ENCODE measurements at regions not wholly inside any gene's neighbourhood (a gene's known extent, or its start where the extent isn't known, plus 50 kb on each side); places are given as distances from the start of the nearest gene placed in this dataset.

DNA sequence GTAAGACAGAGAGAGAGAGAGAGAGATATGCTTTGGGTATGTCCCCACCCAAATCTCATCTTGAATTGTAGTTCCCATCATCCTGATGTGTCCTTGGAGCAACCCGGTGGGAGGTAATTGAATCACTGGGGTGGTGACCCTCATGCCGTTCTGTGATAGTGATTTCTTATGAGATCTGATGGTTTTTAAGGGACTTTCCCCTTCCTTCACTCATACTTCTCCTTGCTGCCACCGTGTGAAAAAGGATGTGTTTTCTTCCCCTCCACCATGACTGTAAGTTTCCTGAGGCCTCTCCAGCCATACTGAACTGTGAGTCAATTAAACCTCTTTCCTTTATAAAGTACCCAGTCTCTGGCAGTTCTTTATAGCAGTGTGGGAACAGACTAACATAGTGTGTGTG is 60.3 kb downstream of the EOMES start:
- H3K9me3 Mint-ChIP-seq: peaks cover 0 to 2% (median 0%) of the 10 kb centered on the region in 7 donors
- no peaks in the 10 kb centered on the region for H3K36me3 Mint-ChIP-seq
- Histone ChIP-seq H3K27me3 (ENCODE audit: control insufficient read depth, insufficient read depth, low read length) (no peaks in the 10 kb centered on the region), H3K4me3 (ENCODE audit: low read depth, low read length) (no peak overlapping the region), H3K36me3 (ENCODE audit: control insufficient read depth, insufficient read depth, low read length) (no peaks in the 10 kb centered on the region), H3K4me1 (ENCODE audit: control insufficient read depth, insufficient read depth, low read length, poor library complexity, severe bottlenecking) (no peaks in the 10 kb centered on the region), H3K9me3 (ENCODE audit: control insufficient read depth in 2 of 2, low read length in 2 of 2) (no peaks in the 10 kb centered on the region), H3K27ac (ENCODE audit: insufficient read depth, low read length, poor library complexity, severe bottlenecking) (no peak overlapping the region)
- no peak overlapping the region for H3K4me3 Mint-ChIP-seq
- no peak for DNase-seq
- H3K4me1 Mint-ChIP-seq: peaks cover 6 to 12% (median 8%) of the 10 kb centered on the region in 4 donors
- peak overlapping the region in 1 of 3 donors; percentile 61 for H3K27ac Mint-ChIP-seq
- H3K27me3 Mint-ChIP-seq: no peaks in the 10 kb centered on the region
- ATAC-seq (ENCODE audit: low read depth in 2 of 2): no peak

DNA sequence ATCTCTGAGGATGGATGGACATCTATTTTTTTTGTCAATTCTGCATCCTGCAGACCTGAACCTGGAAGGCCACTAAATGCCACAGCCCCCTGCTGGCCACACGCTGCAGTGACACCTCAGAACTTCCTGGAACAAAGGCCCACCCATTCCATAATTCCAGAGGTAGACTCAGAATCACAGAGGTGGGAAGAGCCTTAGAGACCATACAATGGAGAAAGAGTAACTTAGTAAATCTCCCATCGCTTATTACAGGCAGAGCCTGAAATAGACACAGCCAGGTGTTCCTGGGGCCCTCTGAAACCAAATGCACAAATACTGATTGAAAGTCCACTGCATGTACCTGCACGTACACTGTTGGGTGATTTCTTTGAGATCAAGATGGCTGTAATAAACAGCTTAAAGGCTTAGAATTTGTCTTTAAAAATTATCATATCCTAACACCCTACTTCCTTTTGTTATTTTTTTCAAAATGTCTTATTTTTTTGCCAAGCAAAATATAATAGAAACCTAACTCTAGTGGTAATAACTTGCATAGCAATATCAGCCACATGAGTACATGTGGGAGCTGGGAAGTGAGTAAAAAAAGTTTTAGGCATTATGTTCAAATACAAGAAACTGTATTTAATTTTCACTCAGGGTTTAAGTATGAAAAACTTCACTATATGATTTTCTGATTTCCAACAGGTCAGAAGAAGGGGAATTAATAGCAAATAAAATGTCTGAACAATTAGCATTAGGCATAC is 62.7 kb downstream of the EOMES start:
- no peaks in the 10 kb centered on the region for H3K4me1 ChIP-seq (ENCODE audit: control insufficient read depth, insufficient read depth, low read length, poor library complexity, severe bottlenecking)
- H3K4me1 Mint-ChIP-seq: peaks cover 0 to 7% (median 4%) of the 10 kb centered on the region in 4 donors
- no peaks in the 10 kb centered on the region for H3K36me3 Mint-ChIP-seq
- no peak overlapping the region for H3K27ac ChIP-seq (ENCODE audit: insufficient read depth, low read length, poor library complexity, severe bottlenecking)
- peak in 1 of 2 donors; percentile 46 for ATAC-seq (ENCODE audit: low read depth in 2 of 2)
- H3K9me3 ChIP-seq (ENCODE audit: control insufficient read depth in 2 of 2, low read length in 2 of 2): no peaks in the 10 kb centered on the region
- H3K4me3 Mint-ChIP-seq: no peak overlapping the region
- H3K27ac Mint-ChIP-seq: no peak overlapping the region
- H3K27me3 Mint-ChIP-seq: no peaks in the 10 kb centered on the region
- no peaks in the 10 kb centered on the region for H3K36me3 ChIP-seq (ENCODE audit: control insufficient read depth, insufficient read depth, low read length)
- H3K4me3 ChIP-seq (ENCODE audit: low read depth, low read length): no peak overlapping the region
- peaks cover 0 to 2% (median 0%) of the 10 kb centered on the region in 7 donors for H3K9me3 Mint-ChIP-seq
- peak; percentile 9 to 43 (median 31) for DNase-seq
- no peaks in the 10 kb centered on the region for H3K27me3 ChIP-seq (ENCODE audit: control insufficient read depth, insufficient read depth, low read length)

DNA sequence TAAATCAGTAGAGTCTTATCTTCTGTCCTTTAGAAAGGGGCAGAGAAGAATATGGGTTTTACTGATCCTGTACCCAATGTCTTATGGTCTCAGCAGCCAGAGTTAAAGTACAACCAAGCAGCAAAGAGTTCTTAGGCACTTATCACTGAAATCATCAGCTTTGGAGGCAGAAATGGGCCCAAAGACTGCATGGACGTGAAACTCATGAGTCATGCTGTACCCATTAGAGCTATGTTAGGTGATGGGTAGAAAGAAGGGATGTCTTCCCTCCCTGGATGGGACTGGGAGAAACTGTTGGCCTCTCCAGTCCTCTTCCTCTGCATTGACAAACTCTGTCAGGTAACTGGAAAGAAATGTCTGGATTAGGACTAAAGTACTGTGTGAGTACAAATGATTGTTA is 63.4 kb downstream of the EOMES start:
- no peaks in the 10 kb centered on the region for H3K36me3 Mint-ChIP-seq
- no peaks in the 10 kb centered on the region for H3K9me3 ChIP-seq (ENCODE audit: control insufficient read depth in 2 of 2, low read length in 2 of 2)
- ATAC-seq (ENCODE audit: low read depth in 2 of 2) (no peak), DNase-seq (no peak)
- no peaks in the 10 kb centered on the region for H3K27me3 ChIP-seq (ENCODE audit: control insufficient read depth, insufficient read depth, low read length)
- no peak overlapping the region for H3K4me3 ChIP-seq (ENCODE audit: low read depth, low read length)
- peaks cover 0 to 7% (median 4%) of the 10 kb centered on the region in 4 donors for H3K4me1 Mint-ChIP-seq
- H3K4me1 ChIP-seq (ENCODE audit: control insufficient read depth, insufficient read depth, low read length, poor library complexity, severe bottlenecking): no peaks in the 10 kb centered on the region
- H3K27ac ChIP-seq (ENCODE audit: insufficient read depth, low read length, poor library complexity, severe bottlenecking): no peak overlapping the region
- no peak overlapping the region for H3K4me3 Mint-ChIP-seq
- no peaks in the 10 kb centered on the region for H3K36me3 ChIP-seq (ENCODE audit: control insufficient read depth, insufficient read depth, low read length)
- peaks cover 0 to 2% (median 0%) of the 10 kb centered on the region in 7 donors for H3K9me3 Mint-ChIP-seq
- H3K27me3 Mint-ChIP-seq: peaks cover 4% of the 10 kb centered on the region
- H3K27ac Mint-ChIP-seq: no peak overlapping the region

DNA sequence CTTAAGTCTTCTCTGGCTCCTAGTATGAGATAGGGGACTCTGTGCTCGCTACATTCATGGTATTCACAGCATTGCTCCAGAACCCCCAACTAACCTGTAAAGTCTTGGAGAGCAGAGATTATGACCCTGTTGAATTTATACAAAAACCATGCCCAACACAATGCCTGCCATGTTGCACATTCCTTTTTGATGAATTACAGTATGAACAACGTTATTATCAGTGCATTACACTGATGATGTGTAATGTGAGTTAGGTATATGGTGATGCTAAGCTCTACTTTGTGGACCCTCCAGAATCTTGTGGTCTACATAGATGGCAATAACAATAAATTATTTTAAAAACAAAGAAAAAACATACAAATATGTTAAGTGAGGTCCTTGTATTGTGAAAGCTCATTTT is 64.3 kb downstream of the EOMES start:
- H3K4me3 ChIP-seq (ENCODE audit: low read depth, low read length): no peak overlapping the region
- H3K36me3 ChIP-seq (ENCODE audit: control insufficient read depth, insufficient read depth, low read length): no peaks in the 10 kb centered on the region
- Mint-ChIP-seq H3K27ac (no peak overlapping the region), H3K9me3 (peaks cover 0 to 2% (median 0%) of the 10 kb centered on the region in 7 donors), H3K27me3 (peaks cover 4% of the 10 kb centered on the region), H3K4me3 (no peak overlapping the region), H3K4me1 (peaks cover 0 to 7% (median 4%) of the 10 kb centered on the region in 4 donors), H3K36me3 (no peaks in the 10 kb centered on the region)
- H3K4me1 ChIP-seq (ENCODE audit: control insufficient read depth, insufficient read depth, low read length, poor library complexity, severe bottlenecking): no peaks in the 10 kb centered on the region
- no peak overlapping the region for H3K27ac ChIP-seq (ENCODE audit: insufficient read depth, low read length, poor library complexity, severe bottlenecking)
- H3K9me3 ChIP-seq (ENCODE audit: control insufficient read depth in 2 of 2, low read length in 2 of 2): no peaks in the 10 kb centered on the region
- no peak for DNase-seq
- no peak for ATAC-seq (ENCODE audit: low read depth in 2 of 2)
- H3K27me3 ChIP-seq (ENCODE audit: control insufficient read depth, insufficient read depth, low read length): no peaks in the 10 kb centered on the region

DNA sequence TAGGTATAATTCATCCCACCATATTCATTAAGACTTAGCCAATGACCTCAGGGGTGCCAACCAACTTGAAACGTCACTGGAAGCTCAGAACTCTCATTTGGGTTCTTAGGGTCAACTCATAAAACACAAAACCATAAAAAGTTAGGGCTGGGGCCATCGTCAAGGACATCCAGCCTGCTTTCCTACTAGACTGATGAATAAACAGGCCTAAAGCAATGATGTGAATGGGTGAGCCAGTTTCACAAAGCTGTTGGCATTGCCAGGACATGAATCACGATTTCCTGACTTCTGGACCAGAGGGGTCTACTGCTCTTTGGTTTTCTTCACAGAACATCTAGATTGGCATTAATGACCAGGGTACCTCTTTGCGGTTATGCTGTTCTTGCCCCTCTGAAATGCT is 64.7 kb downstream of the EOMES start:
- DNase-seq (no peak), ATAC-seq (ENCODE audit: low read depth in 2 of 2) (no peak)
- no peaks in the 10 kb centered on the region for H3K9me3 Mint-ChIP-seq
- H3K27ac Mint-ChIP-seq: no peak overlapping the region
- Histone ChIP-seq H3K4me1 (ENCODE audit: control insufficient read depth, insufficient read depth, low read length, poor library complexity, severe bottlenecking) (no peaks in the 10 kb centered on the region), H3K27ac (ENCODE audit: insufficient read depth, low read length, poor library complexity, severe bottlenecking) (no peak overlapping the region), H3K27me3 (ENCODE audit: control insufficient read depth, insufficient read depth, low read length) (no peaks in the 10 kb centered on the region), H3K4me3 (ENCODE audit: low read depth, low read length) (no peak overlapping the region), H3K36me3 (ENCODE audit: control insufficient read depth, insufficient read depth, low read length) (no peaks in the 10 kb centered on the region), H3K9me3 (ENCODE audit: control insufficient read depth in 2 of 2, low read length in 2 of 2) (no peaks in the 10 kb centered on the region)
- peaks cover 4% of the 10 kb centered on the region for H3K27me3 Mint-ChIP-seq
- H3K36me3 Mint-ChIP-seq: no peaks in the 10 kb centered on the region
- no peak overlapping the region for H3K4me3 Mint-ChIP-seq
- H3K4me1 Mint-ChIP-seq: peaks cover 0 to 7% (median 4%) of the 10 kb centered on the region in 4 donors

DNA sequence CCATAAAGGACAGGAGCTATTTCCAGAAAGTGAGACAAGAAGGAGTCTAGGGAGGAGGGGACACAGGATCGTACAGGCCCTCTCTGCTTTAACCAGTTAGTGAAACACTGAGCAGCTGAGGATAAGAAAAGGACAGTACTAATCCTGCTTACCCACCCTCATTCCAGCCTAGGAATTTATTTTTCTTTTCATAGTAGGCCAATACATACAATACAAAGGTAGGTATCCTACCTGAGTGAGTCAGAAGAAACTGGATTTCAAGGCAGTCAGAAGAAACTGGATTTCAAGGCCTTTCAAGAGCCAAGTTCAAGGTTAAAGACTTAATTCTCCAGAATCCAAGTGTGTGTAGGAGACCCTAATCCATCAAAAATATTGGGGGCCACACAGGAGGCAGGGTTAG is 65.3 kb downstream of the EOMES start:
- Histone ChIP-seq H3K27me3 (ENCODE audit: control insufficient read depth, insufficient read depth, low read length) (no peaks in the 10 kb centered on the region), H3K4me1 (ENCODE audit: control insufficient read depth, insufficient read depth, low read length, poor library complexity, severe bottlenecking) (no peaks in the 10 kb centered on the region), H3K36me3 (ENCODE audit: control insufficient read depth, insufficient read depth, low read length) (no peaks in the 10 kb centered on the region), H3K9me3 (ENCODE audit: control insufficient read depth in 2 of 2, low read length in 2 of 2) (no peaks in the 10 kb centered on the region), H3K4me3 (ENCODE audit: low read depth, low read length) (no peak overlapping the region), H3K27ac (ENCODE audit: insufficient read depth, low read length, poor library complexity, severe bottlenecking) (no peak overlapping the region)
- no peaks in the 10 kb centered on the region for H3K9me3 Mint-ChIP-seq
- DNase-seq: no peak
- no peaks in the 10 kb centered on the region for H3K36me3 Mint-ChIP-seq
- ATAC-seq (ENCODE audit: low read depth in 2 of 2): no peak
- peaks cover 0 to 7% (median 4%) of the 10 kb centered on the region in 4 donors for H3K4me1 Mint-ChIP-seq
- no peak overlapping the region for H3K27ac Mint-ChIP-seq
- H3K27me3 Mint-ChIP-seq: peaks cover 4% of the 10 kb centered on the region
- H3K4me3 Mint-ChIP-seq: no peak overlapping the region

DNA sequence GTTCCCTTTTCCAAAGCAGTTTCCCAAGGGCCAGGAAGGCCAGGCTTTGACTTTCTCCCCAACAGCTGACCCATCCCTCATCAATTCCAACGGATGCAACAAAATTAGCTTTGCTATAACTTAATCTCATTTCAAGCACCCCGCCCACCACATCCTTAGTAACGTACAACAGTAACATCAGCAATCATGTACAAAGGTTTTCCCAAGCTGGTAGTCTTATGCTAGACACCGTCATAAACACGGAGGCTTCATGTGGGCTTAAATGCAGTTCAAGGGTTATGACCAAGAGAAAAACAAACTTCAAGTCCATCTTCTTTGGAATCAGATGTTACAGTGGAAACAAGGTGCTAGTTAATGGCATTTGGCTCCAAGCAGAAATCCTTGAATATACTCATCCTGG is 66.6 kb downstream of the EOMES start:
- Mint-ChIP-seq H3K9me3 (no peaks in the 10 kb centered on the region), H3K4me3 (no peak overlapping the region), H3K36me3 (no peaks in the 10 kb centered on the region), H3K4me1 (peaks cover 0 to 7% (median 4%) of the 10 kb centered on the region in 4 donors), H3K27me3 (peaks cover 9% of the 10 kb centered on the region), H3K27ac (no peak overlapping the region)
- Histone ChIP-seq H3K27ac (ENCODE audit: insufficient read depth, low read length, poor library complexity, severe bottlenecking) (no peak overlapping the region), H3K27me3 (ENCODE audit: control insufficient read depth, insufficient read depth, low read length) (no peaks in the 10 kb centered on the region), H3K9me3 (ENCODE audit: control insufficient read depth in 2 of 2, low read length in 2 of 2) (no peaks in the 10 kb centered on the region), H3K36me3 (ENCODE audit: control insufficient read depth, insufficient read depth, low read length) (no peaks in the 10 kb centered on the region), H3K4me1 (ENCODE audit: control insufficient read depth, insufficient read depth, low read length, poor library complexity, severe bottlenecking) (no peaks in the 10 kb centered on the region), H3K4me3 (ENCODE audit: low read depth, low read length) (no peak overlapping the region)
- no peak for ATAC-seq (ENCODE audit: low read depth in 2 of 2)
- DNase-seq: no peak

Measured in CD4-positive, CD25-positive, alpha-beta regulatory T cell (primary cell).